ENCODE measurements at regions not wholly inside any gene's neighbourhood (a gene's known extent, or its start where the extent isn't known, plus 50 kb on each side); places are given as distances from the start of the nearest gene placed in this dataset.

- TF ChIP-seq CTCF (conservative IDR thresholded peaks at IDR 0.05; ENCODE audit: control insufficient read depth, insufficient read depth, low read depth, low read length): no peak
- no peak overlapping the region for H3K4me3 ChIP-seq (ENCODE audit: control insufficient read depth, low read depth, low read length)
- DNase-seq (ENCODE audit: low read depth): no peak
Observed at GRCh38 chr3:25150199-25150598, 277.9 kb upstream of the RARB start.

GRCh38 chr3:25151281-25151902, 276.7 kb upstream of the RARB start:
- DNase-seq (ENCODE audit: low read depth): no peak
- no peak overlapping the region for H3K4me3 ChIP-seq (ENCODE audit: control insufficient read depth, low read depth, low read length)
- no peak for TF ChIP-seq CTCF (conservative IDR thresholded peaks at IDR 0.05; ENCODE audit: control insufficient read depth, insufficient read depth, low read depth, low read length)

- no peak for TF ChIP-seq CTCF (conservative IDR thresholded peaks at IDR 0.05; ENCODE audit: control insufficient read depth, insufficient read depth, low read depth, low read length)
- no peak for DNase-seq (ENCODE audit: low read depth)
- no peak overlapping the region for H3K4me3 ChIP-seq (ENCODE audit: control insufficient read depth, low read depth, low read length)
Observed at GRCh38 chr3:25151903-25152295, 276.2 kb upstream of the RARB start.

GRCh38 chr3:25153136-25153535, 274.9 kb upstream of the RARB start:
- no peak for DNase-seq (ENCODE audit: low read depth)
- TF ChIP-seq CTCF (conservative IDR thresholded peaks at IDR 0.05; ENCODE audit: control insufficient read depth, insufficient read depth, low read depth, low read length): no peak
- H3K4me3 ChIP-seq (ENCODE audit: control insufficient read depth, low read depth, low read length): no peak overlapping the region

- H3K4me3 ChIP-seq (ENCODE audit: control insufficient read depth, low read depth, low read length): no peak overlapping the region
- no peak for DNase-seq (ENCODE audit: low read depth)
- TF ChIP-seq CTCF (conservative IDR thresholded peaks at IDR 0.05; ENCODE audit: control insufficient read depth, insufficient read depth, low read depth, low read length): no peak
Observed at GRCh38 chr3:25153561-25153960, 274.5 kb upstream of the RARB start.

GRCh38 chr3:25155652-25156471, 272.2 kb upstream of the RARB start:
- no peak for DNase-seq (ENCODE audit: low read depth)
- no peak for TF ChIP-seq CTCF (conservative IDR thresholded peaks at IDR 0.05; ENCODE audit: control insufficient read depth, insufficient read depth, low read depth, low read length)
- no peak overlapping the region for H3K4me3 ChIP-seq (ENCODE audit: control insufficient read depth, low read depth, low read length)
